K562 (cell line): ENCODE measurements at regions not wholly inside any gene's neighbourhood (a gene's known extent, or its start where the extent isn't known, plus 50 kb on each side); places are given as distances from the start of the nearest gene placed in this dataset.

Experiments used
- ATAC-seq: fragments of 200-7000 bp; cut with Tn5 transposase; 3 replicates; pipeline ENCODE4 v1.9.1; 2020; ENCODE audit warnings: moderate library complexity
- BruUV-seq: library from RNA; stranded (reverse); fragments of 400-500 nt; replicated peaks from 2 replicates; lab custom pipeline; 2021; lab: Mats Ljungman, UMichigan
- CTCF ChIA-PET: fragments of 300-600 bp; formaldehyde crosslinking; extraction: SDS; loops from one replicate; lab custom pipeline; 2021; ENCODE audit warnings: low intra/inter-chr PET ratio; lab: Yijun Ruan, JAX
- POLR2A ChIA-PET: fragments of 300-600, 350-650 bp; sonication (Branson Sonifier 250); formaldehyde crosslinking; extraction: SDS; loops from one replicate; lab custom pipeline; 2021; ENCODE audit warnings: antibody characterized with exemption, inconsistent platforms; lab: Yijun Ruan, JAX
- DNase-seq, 4 experiments: peaks; one replicate each; pipeline versions ENCODE4 v3.0.0 to v3.0.0-alpha.2; 2011 to 2018; ENCODE audit warnings: low spot score in 3 of 4, mixed read lengths in 3 of 4; ENCODE audit errors: extremely low read depth in 1 of 4
- FAIRE-seq: peaks from 2 replicates; lab custom pipeline; 2011; peaks lifted over from hg19 to GRCh38; lab: Jason Lieb, UNC
- H2AFZ ChIP-seq: 2 replicates; pipeline ENCODE4 v1.6.0; 2011; ENCODE audit warnings: low read depth, low read length, control low read depth, inconsistent platforms
- H3K27ac ChIP-seq: fragments of 200-600 bp; 3 replicates; pipeline ENCODE4 v1.8.0; 2011; ENCODE audit warnings: low read depth, mild to moderate bottlenecking, control low read depth, inconsistent platforms, low read length, moderate library complexity, mixed read lengths; ENCODE audit errors: extremely low read depth
- H3K27me3 ChIP-seq, 2 experiments: fragments of 300-600 bp in 1 of 2; 2 replicates in 1 of 2; 3 replicates in 1 of 2; pipeline versions ENCODE4 v1.6.0 to v1.8.0; 2011; ENCODE audit warnings: inconsistent platforms in 2 of 2, low read length in 2 of 2, mild to moderate bottlenecking in 1 of 2, mixed read lengths in 1 of 2, moderate library complexity in 1 of 2; ENCODE audit not compliant: control insufficient read depth in 2 of 2, insufficient read depth in 2 of 2
- H3K36me3 ChIP-seq: fragments of 300-600 bp; 3 replicates; pipeline ENCODE4 v1.8.0; 2011; ENCODE audit warnings: mild to moderate bottlenecking, low read length, inconsistent platforms; ENCODE audit not compliant: control insufficient read depth, insufficient read depth
- H3K4me1 ChIP-seq, 2 experiments: fragments of 200-600 bp in 1 of 2; replicated peaks in 1 of 2; 2 replicates in 1 of 2; 3 replicates in 1 of 2; pipeline versions ENCODE4 v1.5.1 to v1.8.0; 2011; ENCODE audit warnings: inconsistent platforms in 2 of 2, low read length in 2 of 2, mild to moderate bottlenecking in 1 of 2, mixed read lengths in 1 of 2, moderate library complexity in 1 of 2; ENCODE audit not compliant: control insufficient read depth in 2 of 2, insufficient read depth in 2 of 2
- H3K4me2 ChIP-seq: 2 replicates; pipeline ENCODE4 v1.6.1; 2011; ENCODE audit warnings: low read length, control low read depth, inconsistent platforms, mixed read lengths; ENCODE audit not compliant: insufficient read depth
- H3K4me3 ChIP-seq: fragments of 200-600 bp; sonication (generic), shearing (Covaris generic); 2 replicates; pipeline ENCODE4 v1.5.1; 2016; ENCODE audit warnings: control low read depth, inconsistent platforms
- H3K79me2 ChIP-seq: fragments of 200-600 bp; 3 replicates; pipeline ENCODE4 v1.8.0; 2011; ENCODE audit warnings: low read length, inconsistent platforms; ENCODE audit not compliant: control insufficient read depth, insufficient read depth
- H3K9ac ChIP-seq, 2 experiments: 2 replicates each; pipeline versions ENCODE4 v1.6.0 to v1.6.1; 2011; ENCODE audit warnings: low read depth in 2 of 2, low read length in 2 of 2, control low read depth in 1 of 2, inconsistent platforms in 1 of 2, mild to moderate bottlenecking in 1 of 2, mixed read lengths in 1 of 2; ENCODE audit not compliant: insufficient read depth in 1 of 2
- H3K9me1 ChIP-seq: one replicate; pipeline ENCODE4 v1.6.0; 2011; ENCODE audit warnings: inconsistent platforms, mild to moderate bottlenecking, low read length, moderate library complexity; ENCODE audit not compliant: control insufficient read depth, insufficient read depth
- H3K9me3 ChIP-seq: replicated peaks from 2 replicates; pipeline ENCODE4 v1.5.1; 2011; ENCODE audit warnings: low read depth, low read length, inconsistent platforms; ENCODE audit not compliant: control insufficient read depth, insufficient read depth
- H4K20me1 ChIP-seq: replicated peaks from 2 replicates; pipeline ENCODE4 v1.6.1; 2011; ENCODE audit warnings: low read length, inconsistent platforms, mixed read lengths; ENCODE audit not compliant: control insufficient read depth, insufficient read depth
- C11orf30 ChIP-seq: fragments of 450-650 bp; IDR thresholded peaks from 2 replicates; pipeline ENCODE4 v1.6.1; 2016; ENCODE audit warnings: low read depth, mild to moderate bottlenecking
- DACH1 ChIP-seq: fragments of 450-650 bp; IDR thresholded peaks from 2 replicates; pipeline ENCODE4 v1.6.1; 2018; ENCODE audit not compliant: partially characterized antibody
- HIVEP1 ChIP-seq: fragments of 250-450 bp; sonication (Bioruptor Pico); IDR thresholded peaks from 2 replicates; pipeline ENCODE4 v1.4.0; 2020; ENCODE audit warnings: mild to moderate bottlenecking
- HMG20A ChIP-seq: fragments of 450-650 bp; formaldehyde crosslinking; conservative IDR thresholded peaks from 2 replicates; pipeline ENCODE4 v1.4.0; 2020; ENCODE audit warnings: mild to moderate bottlenecking, mixed read lengths
- HNRNPH1 ChIP-seq: fragments of 200-400 bp; formaldehyde crosslinking; optimal IDR thresholded peaks from 2 replicates; pipeline ENCODE3; 2017; ENCODE audit warnings: low read depth, mild to moderate bottlenecking, low read length, moderate library complexity
- KLF1 ChIP-seq: fragments of 450-650 bp; IDR thresholded peaks from 2 replicates; pipeline ENCODE4 v1.6.1; 2016; ENCODE audit warnings: missing genetic modification characterization, missing compliant biosample characterization
- NFRKB ChIP-seq: fragments of 450-650 bp; IDR thresholded peaks from 2 replicates; pipeline ENCODE4 v1.6.1; 2016; ENCODE audit warnings: low read depth
- NR2C2 ChIP-seq, 2 experiments: fragments of 200-800 bp in 1 of 2; sonication (Bioruptor generic) in 1 of 2; sonication (generic) in 1 of 2; formaldehyde crosslinking in 1 of 2; IDR thresholded peaks; 2 replicates each; pipeline versions ENCODE4 v1.6.1 to v1.8.0; 2016 to 2022; ENCODE audit warnings: mild to moderate bottlenecking in 1 of 2, missing compliant biosample characterization in 1 of 2, missing genetic modification characterization in 1 of 2, missing genetic modification reagents in 1 of 2
- PRPF4 ChIP-seq: fragments of 200-400 bp; formaldehyde crosslinking; IDR thresholded peaks from one replicate; pipeline ENCODE4 v1.6.1; 2017; ENCODE audit warnings: low read length, low read depth, mild to moderate bottlenecking; ENCODE audit not compliant: insufficient read depth, poor library complexity, severe bottlenecking
- RBM14 ChIP-seq: fragments of 200-400 bp; formaldehyde crosslinking; IDR thresholded peaks from 2 replicates; pipeline ENCODE4 v1.6.1; 2018; ENCODE audit warnings: low read depth, mild to moderate bottlenecking, low read length, moderate library complexity, borderline replicate concordance; ENCODE audit not compliant: insufficient read depth
- SIN3A ChIP-seq, 2 experiments: fragments of 150-350 bp in 1 of 2; IDR thresholded peaks; 2 replicates each; pipeline ENCODE4 v1.6.1; 2011 to 2016; ENCODE audit warnings: borderline replicate concordance in 2 of 2, low read depth in 2 of 2, low read length in 2 of 2, mild to moderate bottlenecking in 2 of 2, moderate library complexity in 2 of 2; ENCODE audit not compliant: control insufficient read depth in 1 of 2
- TCF7 ChIP-seq: sonication (generic); IDR thresholded peaks from 2 replicates; pipeline ENCODE4 v1.6.1; 2016; ENCODE audit warnings: antibody characterized with exemption, borderline replicate concordance
- TCFL5 ChIP-seq: fragments of 250-450 bp; sonication (Bioruptor Pico); conservative IDR thresholded peaks from 2 replicates; pipeline ENCODE4 v1.6.1; 2021; ENCODE audit warnings: mild to moderate bottlenecking, moderate library complexity, matching md5 sums
- ZBTB8A ChIP-seq: fragments of 450-650 bp; IDR thresholded peaks from 2 replicates; pipeline ENCODE4 v1.6.1; 2018; ENCODE audit warnings: mild to moderate bottlenecking, moderate library complexity; ENCODE audit not compliant: partially characterized antibody
- ZNF324 ChIP-seq: fragments of 250-450 bp; sonication (Bioruptor Pico); IDR thresholded peaks from 2 replicates; pipeline ENCODE4 v1.4.0; 2020; ENCODE audit warnings: mild to moderate bottlenecking
- WGBS: fragments of 100-300 bp; shearing (Covaris generic); methylation state at CpG from one replicate; pipeline ENCODE4 v1.1.6; 2016; ENCODE audit warnings: low coverage, mixed read lengths; ENCODE audit not compliant: insufficient coverage; ENCODE audit errors: missing lambda C conversion rate; 5-methylcytosine and 5-hydroxymethylcytosine counted together
- in situ Hi-C: fragments of 300-500 bp; cut with MboI; formaldehyde crosslinking; loops from 4 replicates; pipeline ENCODE4 v1.15.0; 2018; ENCODE audit warnings: inconsistent platforms, mixed read lengths
- intact Hi-C: fragments of 100-400 bp; cut with micrococcal nuclease; formaldehyde crosslinking; loops from 2 replicates; pipeline ENCODE4 v1.14.2; 2022
- TF ChIP-seq, protein P1 (sequence below): IDR thresholded peaks from 2 replicates; pipeline ENCODE4 v1.6.1; 2016; ENCODE audit warnings: missing genetic modification characterization, missing compliant biosample characterization
- TF ChIP-seq, protein P2 (sequence below): sonication (generic); formaldehyde crosslinking; IDR thresholded peaks from 2 replicates; pipeline ENCODE4 v1.8.0; 2022; ENCODE audit warnings: missing genetic modification reagents, mild to moderate bottlenecking, borderline replicate concordance
- TF ChIP-seq, protein P3 (sequence below): fragments of 450-650 bp; IDR thresholded peaks from 2 replicates; pipeline ENCODE4 v1.6.1; 2016; ENCODE audit warnings: low read depth, mild to moderate bottlenecking, moderate library complexity

DNA sequence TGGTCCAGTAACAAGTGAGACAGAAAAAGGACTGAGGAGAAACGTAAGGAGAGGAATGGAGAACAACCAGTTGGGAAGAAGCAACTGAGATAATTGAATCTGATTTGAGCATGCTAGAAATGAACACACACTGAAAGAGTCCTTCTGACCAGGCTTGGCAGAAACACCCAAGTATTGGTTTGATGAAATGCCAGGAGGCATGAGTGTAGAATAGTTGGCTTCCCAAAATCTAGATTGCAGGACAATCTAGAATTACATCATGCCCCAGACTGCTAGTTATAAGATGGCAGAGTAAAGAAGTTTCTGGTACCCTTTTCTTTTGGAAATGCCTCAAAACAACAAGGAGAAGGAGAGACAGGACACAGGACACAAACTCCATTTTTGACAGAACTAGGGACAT is 189.7 kb upstream of the STT3B start:
- no TSS peak for BruUV-seq
- DNase-seq = no peak
- ATAC-seq = no peak
- H3K4me2 ChIP-seq = no peak overlapping the region
- H3K9ac ChIP-seq = no peak overlapping the region
- no peak for FAIRE-seq
- H3K9me1 ChIP-seq = no peaks in the 10 kb centered on the region
- intact Hi-C loops = no loop called here
- no peaks in the 10 kb centered on the region for H4K20me1 ChIP-seq
- no peaks in the 10 kb centered on the region for H3K9me3 ChIP-seq
- no peaks in the 10 kb centered on the region for H3K27me3 ChIP-seq
- H3K79me2 ChIP-seq = no peaks in the 10 kb centered on the region
- no peak for TF ChIP-seq HNRNPH1
- TF ChIP-seq HMG20A (CRISPR knock-in tag) = no peak
- TF ChIP-seq C11orf30 = no peak
- TF ChIP-seq, protein P1, sequence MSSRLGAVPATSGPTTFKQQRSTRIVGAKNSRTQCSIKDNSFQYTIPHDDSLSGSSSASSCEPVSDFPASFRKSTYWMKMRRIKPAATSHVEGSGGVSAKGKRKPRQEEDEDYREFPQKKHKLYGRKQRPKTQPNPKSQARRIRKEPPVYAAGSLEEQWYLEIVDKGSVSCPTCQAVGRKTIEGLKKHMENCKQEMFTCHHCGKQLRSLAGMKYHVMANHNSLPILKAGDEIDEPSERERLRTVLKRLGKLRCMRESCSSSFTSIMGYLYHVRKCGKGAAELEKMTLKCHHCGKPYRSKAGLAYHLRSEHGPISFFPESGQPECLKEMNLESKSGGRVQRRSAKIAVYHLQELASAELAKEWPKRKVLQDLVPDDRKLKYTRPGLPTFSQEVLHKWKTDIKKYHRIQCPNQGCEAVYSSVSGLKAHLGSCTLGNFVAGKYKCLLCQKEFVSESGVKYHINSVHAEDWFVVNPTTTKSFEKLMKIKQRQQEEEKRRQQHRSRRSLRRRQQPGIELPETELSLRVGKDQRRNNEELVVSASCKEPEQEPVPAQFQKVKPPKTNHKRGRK = no peak
- TF ChIP-seq, protein P2, sequence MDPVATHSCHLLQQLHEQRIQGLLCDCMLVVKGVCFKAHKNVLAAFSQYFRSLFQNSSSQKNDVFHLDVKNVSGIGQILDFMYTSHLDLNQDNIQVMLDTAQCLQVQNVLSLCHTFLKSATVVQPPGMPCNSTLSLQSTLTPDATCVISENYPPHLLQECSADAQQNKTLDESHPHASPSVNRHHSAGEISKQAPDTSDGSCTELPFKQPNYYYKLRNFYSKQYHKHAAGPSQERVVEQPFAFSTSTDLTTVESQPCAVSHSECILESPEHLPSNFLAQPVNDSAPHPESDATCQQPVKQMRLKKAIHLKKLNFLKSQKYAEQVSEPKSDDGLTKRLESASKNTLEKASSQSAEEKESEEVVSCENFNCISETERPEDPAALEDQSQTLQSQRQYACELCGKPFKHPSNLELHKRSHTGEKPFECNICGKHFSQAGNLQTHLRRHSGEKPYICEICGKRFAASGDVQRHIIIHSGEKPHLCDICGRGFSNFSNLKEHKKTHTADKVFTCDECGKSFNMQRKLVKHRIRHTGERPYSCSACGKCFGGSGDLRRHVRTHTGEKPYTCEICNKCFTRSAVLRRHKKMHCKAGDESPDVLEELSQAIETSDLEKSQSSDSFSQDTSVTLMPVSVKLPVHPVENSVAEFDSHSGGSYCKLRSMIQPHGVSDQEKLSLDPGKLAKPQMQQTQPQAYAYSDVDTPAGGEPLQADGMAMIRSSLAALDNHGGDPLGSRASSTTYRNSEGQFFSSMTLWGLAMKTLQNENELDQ = no peak
- TF ChIP-seq KLF1 (tag) = no peak
- TF ChIP-seq HIVEP1 (CRISPR knock-in tag) = no peak
- TF ChIP-seq ZBTB8A = no peak
- TF ChIP-seq RBM14 = no peak
- no peak for TF ChIP-seq NFRKB
- no peak for TF ChIP-seq DACH1
- no peak for TF ChIP-seq ZNF324 (CRISPR knock-in tag)
- no peak for TF ChIP-seq SIN3A (IDR thresholded peaks at IDR 0.05; ENCODE audit: borderline replicate concordance in 2 of 2, control insufficient read depth in 1 of 2, low read depth in 2 of 2, low read length in 2 of 2)
- no peak for TF ChIP-seq PRPF4
- no peak for TF ChIP-seq TCF7
- TF ChIP-seq NR2C2 (CRISPR knock-in tag; IDR thresholded peaks at IDR 0.05) = no peak
- TF ChIP-seq NR2C2 (tag; IDR thresholded peaks at IDR 0.05) = no peak
- no peak for TF ChIP-seq TCFL5 (CRISPR knock-in tag)
- TF ChIP-seq, protein P3, sequence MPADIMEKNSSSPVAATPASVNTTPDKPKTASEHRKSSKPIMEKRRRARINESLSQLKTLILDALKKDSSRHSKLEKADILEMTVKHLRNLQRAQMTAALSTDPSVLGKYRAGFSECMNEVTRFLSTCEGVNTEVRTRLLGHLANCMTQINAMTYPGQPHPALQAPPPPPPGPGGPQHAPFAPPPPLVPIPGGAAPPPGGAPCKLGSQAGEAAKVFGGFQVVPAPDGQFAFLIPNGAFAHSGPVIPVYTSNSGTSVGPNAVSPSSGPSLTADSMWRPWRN = no peak
- TF ChIP-seq, all 486 proteins: peak for 0
- CTCF ChIA-PET = no interaction called here
- Histone ChIP-seq H3K4me1 (no peaks in the 10 kb centered on the region), H3K4me3 (no peak overlapping the region), H3K36me3 (no peaks in the 10 kb centered on the region), H2AFZ (no peak overlapping the region), H3K27ac (no peak overlapping the region)
- 0% methylated on average over 1 of the region's 1 CpG for WGBS
- in situ Hi-C loops = no loop called here
- POLR2A ChIA-PET = no interaction called here
